ENCODE measurements at regions not wholly inside any gene's neighbourhood (a gene's known extent, or its start where the extent isn't known, plus 50 kb on each side); places are given as distances from the start of the nearest gene placed in this dataset.

DNA sequence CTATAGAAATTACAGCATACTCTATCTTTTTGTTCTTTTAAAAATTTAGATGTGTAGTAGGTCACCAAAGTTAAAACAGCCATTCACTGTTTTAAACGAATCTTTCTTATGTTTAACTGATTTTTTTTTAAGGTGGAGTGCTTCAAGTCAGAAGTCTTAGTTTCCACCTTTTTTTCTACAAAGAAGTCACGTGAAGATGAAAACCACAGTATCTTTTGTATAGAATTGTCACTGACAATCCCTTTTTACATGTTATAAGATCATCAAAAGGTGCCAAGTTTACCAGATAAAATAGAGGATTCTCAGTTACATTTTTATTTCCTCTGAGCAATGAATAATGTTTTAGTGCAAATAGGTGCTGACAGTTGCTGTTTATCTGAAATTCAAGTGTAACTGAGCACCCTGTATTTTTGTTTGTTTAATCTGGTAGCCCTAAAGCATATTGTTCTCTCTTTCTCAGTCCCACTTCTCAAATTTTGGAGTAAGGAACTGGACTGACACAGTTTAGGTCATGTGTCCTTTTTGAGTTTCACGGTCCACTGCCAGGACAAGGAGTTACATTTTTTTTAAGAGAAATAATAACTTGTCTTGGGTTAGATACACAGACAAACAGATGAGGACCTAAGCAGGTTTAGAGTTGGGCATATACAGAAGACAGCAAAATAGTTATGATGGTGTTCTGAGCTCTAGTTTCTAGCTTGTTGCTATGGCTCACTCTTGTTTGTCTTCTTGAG is 233.2 kb upstream of the MBL2 start:
- TF ChIP-seq, protein P1, sequence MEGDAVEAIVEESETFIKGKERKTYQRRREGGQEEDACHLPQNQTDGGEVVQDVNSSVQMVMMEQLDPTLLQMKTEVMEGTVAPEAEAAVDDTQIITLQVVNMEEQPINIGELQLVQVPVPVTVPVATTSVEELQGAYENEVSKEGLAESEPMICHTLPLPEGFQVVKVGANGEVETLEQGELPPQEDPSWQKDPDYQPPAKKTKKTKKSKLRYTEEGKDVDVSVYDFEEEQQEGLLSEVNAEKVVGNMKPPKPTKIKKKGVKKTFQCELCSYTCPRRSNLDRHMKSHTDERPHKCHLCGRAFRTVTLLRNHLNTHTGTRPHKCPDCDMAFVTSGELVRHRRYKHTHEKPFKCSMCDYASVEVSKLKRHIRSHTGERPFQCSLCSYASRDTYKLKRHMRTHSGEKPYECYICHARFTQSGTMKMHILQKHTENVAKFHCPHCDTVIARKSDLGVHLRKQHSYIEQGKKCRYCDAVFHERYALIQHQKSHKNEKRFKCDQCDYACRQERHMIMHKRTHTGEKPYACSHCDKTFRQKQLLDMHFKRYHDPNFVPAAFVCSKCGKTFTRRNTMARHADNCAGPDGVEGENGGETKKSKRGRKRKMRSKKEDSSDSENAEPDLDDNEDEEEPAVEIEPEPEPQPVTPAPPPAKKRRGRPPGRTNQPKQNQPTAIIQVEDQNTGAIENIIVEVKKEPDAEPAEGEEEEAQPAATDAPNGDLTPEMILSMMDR (IDR thresholded peaks at IDR 0.05; ENCODE audit: unreplicated experiment) = no peak
- H3K4me1 Mint-ChIP-seq (ENCODE audit: insufficient read depth, unreplicated experiment) = peaks cover 6% of the 10 kb centered on the region
- POLR2A ChIA-PET = no interaction called here
- intact Hi-C loops (cut with micrococcal nuclease) = no loop called here
- no peaks in the 10 kb centered on the region for H3K27me3 Mint-ChIP-seq (ENCODE audit: insufficient read depth, unreplicated experiment)
- H3K27ac Mint-ChIP-seq (ENCODE audit: low read depth, unreplicated experiment) = no peak overlapping the region
- CTCF ChIA-PET = interaction anchor here (0.6 kb wide), 1 partner anchor 9 kb away, joined by 4 read pairs; no protein-coding TSS in a partner anchor
- no peak for DNase-seq (ENCODE audit: unreplicated experiment)
- peaks cover 6% of the 10 kb centered on the region for H3K9me3 Mint-ChIP-seq (ENCODE audit: unreplicated experiment)
- no peaks in the 10 kb centered on the region for H3K36me3 Mint-ChIP-seq (ENCODE audit: insufficient read depth, unreplicated experiment)
- H3K4me3 Mint-ChIP-seq (ENCODE audit: unreplicated experiment) = no peak overlapping the region
- BruUV-seq (replicated peaks) = no TSS peak

DNA sequence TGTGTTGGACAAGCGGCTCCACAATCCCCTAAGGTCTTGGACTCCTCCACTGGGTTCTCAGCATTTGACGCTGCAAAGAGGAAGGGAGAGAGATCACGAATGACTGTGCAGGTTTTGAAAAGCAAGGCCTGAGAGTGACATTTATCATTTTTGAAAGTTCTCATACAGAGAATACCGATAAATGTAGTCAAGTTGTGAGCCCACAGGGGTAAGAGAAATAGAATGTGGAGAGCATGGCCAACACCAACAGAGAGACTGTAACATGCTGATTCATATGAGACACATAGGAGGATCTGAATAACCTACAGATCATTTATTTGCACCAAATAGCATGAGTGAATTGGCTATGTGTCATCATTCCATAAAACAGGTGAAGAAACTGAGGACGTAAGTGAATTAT is 230.5 kb upstream of the MBL2 start:
- peak; percentile 17 for DNase-seq (ENCODE audit: unreplicated experiment)
- H3K36me3 Mint-ChIP-seq (ENCODE audit: insufficient read depth, unreplicated experiment) = no peaks in the 10 kb centered on the region
- H3K27ac Mint-ChIP-seq (ENCODE audit: low read depth, unreplicated experiment) = no peak overlapping the region
- H3K9me3 Mint-ChIP-seq (ENCODE audit: unreplicated experiment) = no peaks in the 10 kb centered on the region
- ChIA-PET CTCF (interaction anchor here (0.7 kb wide), 1 partner anchor 207 kb away, joined by 3 read pairs; no protein-coding TSS in a partner anchor), POLR2A (no interaction called here)
- BruUV-seq (replicated peaks) = no TSS peak
- TF ChIP-seq, protein P1 (IDR thresholded peaks at IDR 0.05; ENCODE audit: unreplicated experiment) = no peak
- H3K4me3 Mint-ChIP-seq (ENCODE audit: unreplicated experiment) = no peak overlapping the region
- peaks cover 6% of the 10 kb centered on the region for H3K4me1 Mint-ChIP-seq (ENCODE audit: insufficient read depth, unreplicated experiment)
- intact Hi-C loops (cut with micrococcal nuclease) = no loop called here
- H3K27me3 Mint-ChIP-seq (ENCODE audit: insufficient read depth, unreplicated experiment) = no peaks in the 10 kb centered on the region

DNA sequence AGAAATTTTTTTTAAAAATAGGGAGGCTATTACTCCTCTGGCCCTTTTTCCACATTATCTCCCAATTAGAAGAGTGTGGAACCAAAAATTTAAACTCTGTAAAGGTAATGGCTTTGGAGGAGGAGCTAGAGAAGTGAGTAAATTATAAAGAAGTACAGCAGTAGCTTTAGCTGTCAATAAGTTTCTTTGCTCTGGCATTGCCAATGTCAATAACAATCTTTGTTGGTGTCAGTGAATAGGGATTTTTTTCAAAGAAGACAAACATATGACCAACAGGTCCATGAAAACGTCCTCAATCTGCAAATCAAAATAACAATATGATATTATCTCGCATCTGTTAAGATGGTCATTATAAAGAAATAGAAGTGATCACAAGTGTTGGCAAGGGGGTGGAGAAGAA is 227.1 kb upstream of the MBL2 start:
- peaks cover 6% of the 10 kb centered on the region for H3K4me1 Mint-ChIP-seq (ENCODE audit: insufficient read depth, unreplicated experiment)
- CTCF ChIA-PET = interaction anchor here (0.6 kb wide), 1 partner anchor 697 kb away, joined by 3 read pairs; no protein-coding TSS in a partner anchor
- no peak overlapping the region for H3K27ac Mint-ChIP-seq (ENCODE audit: low read depth, unreplicated experiment)
- BruUV-seq (replicated peaks) = no TSS peak
- no peaks in the 10 kb centered on the region for H3K27me3 Mint-ChIP-seq (ENCODE audit: insufficient read depth, unreplicated experiment)
- H3K36me3 Mint-ChIP-seq (ENCODE audit: insufficient read depth, unreplicated experiment) = no peaks in the 10 kb centered on the region
- DNase-seq (ENCODE audit: unreplicated experiment) = no peak
- no peak overlapping the region for H3K4me3 Mint-ChIP-seq (ENCODE audit: unreplicated experiment)
- TF ChIP-seq, protein P1 (IDR thresholded peaks at IDR 0.05; ENCODE audit: unreplicated experiment) = no peak
- intact Hi-C loops (cut with micrococcal nuclease) = no loop called here
- POLR2A ChIA-PET = no interaction called here
- no peaks in the 10 kb centered on the region for H3K9me3 Mint-ChIP-seq (ENCODE audit: unreplicated experiment)

DNA sequence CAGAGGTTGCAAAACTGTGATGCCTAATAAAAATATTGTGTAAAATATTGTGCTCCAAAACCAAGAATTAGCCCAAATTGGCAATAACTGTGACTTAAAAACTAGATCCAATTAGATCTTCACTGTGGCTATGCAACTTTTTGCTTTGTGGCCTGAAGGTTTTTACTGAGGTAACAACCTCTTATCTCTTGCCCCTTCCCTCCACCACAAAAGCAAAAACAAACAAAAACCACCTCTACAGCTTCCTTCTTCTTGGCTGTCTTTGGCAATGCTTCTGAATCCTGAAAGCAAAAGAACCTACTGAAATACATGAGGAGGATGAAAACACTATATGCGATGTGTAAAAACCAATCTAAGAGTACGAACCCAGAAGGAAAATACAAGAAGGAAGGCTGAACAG is 226.7 kb upstream of the MBL2 start:
- no peaks in the 10 kb centered on the region for H3K27me3 Mint-ChIP-seq (ENCODE audit: insufficient read depth, unreplicated experiment)
- no peaks in the 10 kb centered on the region for H3K9me3 Mint-ChIP-seq (ENCODE audit: unreplicated experiment)
- intact Hi-C loops (cut with micrococcal nuclease) = no loop called here
- ChIA-PET POLR2A (no interaction called here), CTCF (no interaction called here)
- no peak overlapping the region for H3K27ac Mint-ChIP-seq (ENCODE audit: low read depth, unreplicated experiment)
- TF ChIP-seq, protein P1 (IDR thresholded peaks at IDR 0.05; ENCODE audit: unreplicated experiment) = no peak
- H3K4me1 Mint-ChIP-seq (ENCODE audit: insufficient read depth, unreplicated experiment) = peaks cover 6% of the 10 kb centered on the region
- no peaks in the 10 kb centered on the region for H3K36me3 Mint-ChIP-seq (ENCODE audit: insufficient read depth, unreplicated experiment)
- no peak for DNase-seq (ENCODE audit: unreplicated experiment)
- H3K4me3 Mint-ChIP-seq (ENCODE audit: unreplicated experiment) = no peak overlapping the region
- BruUV-seq (replicated peaks) = no TSS peak
